ENCODE measurements at regions not wholly inside any gene's neighbourhood (a gene's known extent, or its start where the extent isn't known, plus 50 kb on each side); places are given as distances from the start of the nearest gene placed in this dataset.

- Histone ChIP-seq H3K9me3 (ENCODE audit: insufficient read depth in 2 of 2, low read depth in 1 of 2, low read length in 1 of 2) (peaks cover 0 to 2% of the 10 kb centered on the region in 2 experiments; a peak in 1 of 4 replicates), H3K4me2 (ENCODE audit: insufficient read depth in 1 of 2, low read depth in 2 of 2, low read length in 2 of 2) (no peak overlapping the region), H3K27me3 (replicated peaks in 1 of 4; ENCODE audit: control insufficient read depth in 3 of 4, extremely low read depth in 1 of 4, insufficient read depth in 3 of 4, low read length in 3 of 4) (no peaks in the 10 kb centered on the region), H3K23ac (ENCODE audit: insufficient read length) (no peak overlapping the region), H3K79me2 (ENCODE audit: control insufficient read depth in 1 of 2, insufficient read depth in 2 of 2, low read length in 2 of 2) (no peaks in the 10 kb centered on the region), H4K5ac (ENCODE audit: insufficient read length, low read depth, low read length) (no peak overlapping the region), H2AFZ (ENCODE audit: low read length) (no peak overlapping the region), H2AK5ac (ENCODE audit: low read depth, low read length) (no peak overlapping the region), H3K4ac (replicated peaks; ENCODE audit: insufficient read length, low read depth, low read length) (no peak overlapping the region), H3K4me1 (replicated peaks in 1 of 4; ENCODE audit: control insufficient read depth in 3 of 4, insufficient read depth in 4 of 4, low read length in 3 of 4) (no peaks in the 10 kb centered on the region), H3K79me1 (ENCODE audit: low read depth, low read length) (no peaks in the 10 kb centered on the region), H2BK12ac (ENCODE audit: low read depth, low read length) (no peak overlapping the region), H2BK120ac (replicated peaks; ENCODE audit: low read depth, low read length) (no peak overlapping the region), H3K4me3 (ENCODE audit: extremely low read depth in 1 of 4, insufficient read depth in 2 of 4, low read depth in 3 of 4, low read length in 4 of 4) (no peak overlapping the region), H4K91ac (replicated peaks; ENCODE audit: insufficient read length, low read length) (no peak overlapping the region), H2BK5ac (ENCODE audit: low read depth, low read length) (no peak overlapping the region), H3K9ac (replicated peaks in 1 of 4; ENCODE audit: extremely low read depth in 1 of 4, low read depth in 3 of 4, low read length in 3 of 4) (no peak overlapping the region), H3K56ac (replicated peaks; ENCODE audit: insufficient read length, low read depth, low read length) (no peak overlapping the region), H2BK15ac (ENCODE audit: low read length) (no peak overlapping the region), H4K20me1 (replicated peaks in 1 of 2; ENCODE audit: control insufficient read depth in 1 of 2, insufficient read depth in 2 of 2, low read length in 2 of 2) (no peaks in the 10 kb centered on the region), H3K14ac (ENCODE audit: insufficient read length) (no peak overlapping the region), H3K36me3 (ENCODE audit: control insufficient read depth in 2 of 4, insufficient read depth in 4 of 4, low read length in 3 of 4) (no peaks in the 10 kb centered on the region), H3K27ac (ENCODE audit: low read depth, low read length) (no peak overlapping the region), H3K23me2 (ENCODE audit: low read depth, low read length) (no peaks in the 10 kb centered on the region), H4K8ac (ENCODE audit: extremely low read depth, insufficient read depth, low read length) (no peak overlapping the region), H3K18ac (ENCODE audit: extremely low read depth, low read length) (no peak overlapping the region), H2BK20ac (ENCODE audit: low read length) (no peak overlapping the region)
- TF ChIP-seq TAF1 (IDR thresholded peaks at IDR 0.05; ENCODE audit: low read depth, low read length) (no peak), MAFK (IDR thresholded peaks at IDR 0.05; ENCODE audit: low read depth, low read length) (no peak), ATF3 (IDR thresholded peaks at IDR 0.05; ENCODE audit: insufficient read depth, low read depth, low read length) (no peak), CEBPB (IDR thresholded peaks at IDR 0.05; ENCODE audit: low read depth, low read length) (no peak), CHD2 (IDR thresholded peaks at IDR 0.05; ENCODE audit: low read length) (no peak), PHF8 (conservative IDR thresholded peaks at IDR 0.05; ENCODE audit: low read depth, low read length) (no peak), ZNF274 (IDR thresholded peaks at IDR 0.05; ENCODE audit: borderline replicate concordance, extremely low read depth, low read length) (no peak), POLR2AphosphoS5 (IDR thresholded peaks at IDR 0.05; ENCODE audit: low read depth, low read length) (no peak), NRF1 (IDR thresholded peaks at IDR 0.05; ENCODE audit: low read depth, low read length) (no peak), TAF7 (optimal IDR thresholded peaks at IDR 0.05; ENCODE audit: borderline replicate concordance, low read depth, low read length) (no peak)
- no peak for FAIRE-seq
- no peak for DNase-seq (ENCODE audit: low read depth in 1 of 2, low spot score in 2 of 2)
- 90% methylated on average over 7 of the region's 7 CpGs; no CpG with 5 or more reads in 1 of the 2 experiments for WGBS, 2 experiments (ENCODE audit: extremely low coverage in 1 of 2, insufficient coverage in 1 of 2, insufficient read length in 1 of 2, insufficient replicate concordance in 2 of 2, low coverage in 1 of 2, low lambda C conversion rate in 2 of 2, missing lambda C conversion rate in 1 of 2)
- CTCF ChIA-PET (ENCODE audit: partially characterized antibody): interaction anchor here (0.6 kb wide), 2 partner anchors 162 to 1466 kb away, joined by 3 to 4 read pairs; no protein-coding TSS in a partner anchor
- POLR2A ChIA-PET (ENCODE audit: partially characterized antibody): no interaction called here
Observed at GRCh38 chr5:124341066-124341858, 405.2 kb downstream of the ZNF608 start.

All from H1 (cell line).